T47D (cell line): ENCODE measurements at regions not wholly inside any gene's neighbourhood (a gene's known extent, or its start where the extent isn't known, plus 50 kb on each side); places are given as distances from the start of the nearest gene placed in this dataset.
A peak's percentile ranks its signal among the peaks of the same experiment; 100 is the strongest.

Experiments
- DNase-seq, 2 experiments: peaks; one replicate each; pipeline versions ENCODE4 v3.0.0 to v3.0.0-alpha.2; 2011 to 2012; ENCODE audit warnings: low read depth in 1 of 2, low spot score in 1 of 2
- JUND ChIP-seq: IDR thresholded peaks from 2 replicates; pipeline ENCODE4 v1.6.1; 2012; ENCODE audit warnings: low read depth
- in situ Hi-C: cut with HindIII; loops from 2 replicates; pipeline ENCODE4 v1.10.0; 2016; ENCODE audit warnings: low sequenced_read_pairs, low pct_unique_long_range_greater_than_20kb

GRCh38 chr4:112751447-112751846 lies 114.5 kb downstream of the LARP7 start:
- in situ Hi-C loops: no loop called here
- TF ChIP-seq JUND: no peak
- DNase-seq: no peak

GRCh38 chr4:112752061-112752460 lies 115.1 kb downstream of the LARP7 start:
- DNase-seq: no peak
- TF ChIP-seq JUND: no peak
- in situ Hi-C loops: no loop called here

- no peak for TF ChIP-seq JUND
- no peak for DNase-seq
- in situ Hi-C loops: no loop called here
These were observed 115.6 kb downstream of the LARP7 start for GRCh38 chr4:112752510-112752909.

DNA sequence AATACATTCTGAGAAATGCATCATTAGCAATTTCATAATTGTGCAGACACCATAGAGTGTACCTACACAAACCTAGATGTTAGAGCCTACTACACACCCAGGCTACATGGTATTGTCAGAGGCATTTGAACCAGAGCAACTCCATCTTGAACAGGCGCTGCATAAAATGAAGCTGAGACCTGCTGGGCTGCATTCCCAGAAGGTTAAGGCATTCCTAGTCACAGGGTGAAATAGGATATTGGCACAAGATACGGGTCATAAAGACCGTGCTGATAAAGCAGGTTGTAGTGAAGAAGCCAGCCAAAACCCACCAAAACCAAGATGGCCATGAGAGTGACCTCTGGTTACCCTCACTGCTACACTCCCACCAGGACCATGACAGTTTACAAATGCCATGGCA lies 116.4 kb downstream of the LARP7 start:
- no peak for TF ChIP-seq JUND
- in situ Hi-C loops: no loop called here
- no peak for DNase-seq

DNA sequence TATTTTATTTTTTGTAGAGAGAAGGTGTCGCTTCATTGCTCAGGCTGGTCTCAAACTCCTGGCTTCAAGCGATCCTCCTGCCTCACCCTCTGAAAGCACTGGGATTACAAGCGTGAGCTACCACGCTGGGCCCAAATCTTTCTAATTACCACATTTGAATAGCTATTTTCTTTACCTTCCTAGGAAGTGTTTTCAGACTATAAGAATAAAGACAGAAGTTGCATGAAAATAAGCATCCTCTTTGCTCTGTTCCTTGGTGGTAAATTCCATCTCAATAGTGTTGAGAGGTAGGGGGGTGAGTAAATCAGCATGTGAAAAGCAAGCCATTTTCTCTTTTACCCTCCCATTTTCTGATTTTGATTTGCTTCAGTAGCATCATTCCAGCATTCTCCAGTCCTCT lies 122.4 kb downstream of the LARP7 start:
- in situ Hi-C loops: no loop called here
- no peak for DNase-seq
- TF ChIP-seq JUND: no peak

DNA sequence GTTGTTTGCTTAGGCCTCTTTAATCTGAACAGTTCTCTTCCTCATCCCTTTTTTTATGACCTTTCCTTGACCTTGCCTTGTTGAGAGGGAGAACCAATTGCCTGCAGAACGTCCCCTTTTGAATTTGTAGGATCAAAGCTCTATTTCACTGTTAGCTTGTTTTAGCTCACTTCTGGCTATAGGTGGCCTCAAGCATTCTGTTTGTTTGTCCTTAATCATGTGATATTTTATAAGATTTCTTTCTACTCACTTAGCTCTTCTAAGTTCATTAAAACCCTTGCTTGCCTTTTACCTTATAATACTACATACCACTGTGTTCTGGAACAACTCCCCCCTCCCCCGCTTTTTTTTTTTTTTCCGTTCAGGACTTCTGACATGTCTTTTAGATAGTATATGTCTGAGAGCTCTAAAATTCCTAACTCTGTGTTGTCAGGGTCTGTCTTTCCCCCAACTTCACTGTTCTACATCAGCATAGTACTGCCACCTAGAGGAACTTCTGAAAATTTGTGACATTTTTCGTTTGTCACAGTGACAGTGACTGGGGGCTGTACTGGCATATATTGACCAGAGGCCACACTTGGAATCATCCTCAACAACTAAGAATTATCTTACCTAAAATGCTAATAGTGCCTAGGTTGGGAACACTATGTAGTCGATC lies 128.5 kb downstream of the LARP7 start:
- peak in 1 of 2 experiments; percentile 5 for DNase-seq
- no peak for TF ChIP-seq JUND
- in situ Hi-C loops: no loop called here

DNA sequence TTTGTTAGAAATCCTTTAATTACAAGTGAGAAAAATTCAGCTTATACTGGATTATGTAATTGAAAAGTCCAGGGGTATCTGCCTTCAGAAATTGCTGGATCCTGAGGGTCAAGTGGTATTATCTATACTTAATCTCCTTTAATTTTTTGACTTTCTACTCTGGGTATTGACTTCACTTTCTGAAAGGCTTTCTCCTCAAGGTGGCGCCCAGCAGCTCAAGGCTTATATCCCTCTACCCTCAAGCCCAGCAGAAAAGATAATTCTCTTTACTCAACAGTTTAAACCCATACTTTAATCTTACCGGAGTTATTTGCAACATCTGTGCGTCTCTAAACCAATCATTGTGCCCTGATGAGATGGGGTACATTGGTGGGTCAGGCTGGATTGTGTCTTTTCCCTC lies 129.5 kb downstream of the LARP7 start:
- no peak for TF ChIP-seq JUND
- in situ Hi-C loops: no loop called here

GRCh38 chr4:112767386-112767785 lies 130.4 kb downstream of the LARP7 start:
- in situ Hi-C loops: no loop called here
- no peak for DNase-seq

More for the DNA sequence above, 129.5 kb downstream of the LARP7 start:
- peak in 1 of 2 experiments; percentile 41 for DNase-seq

GRCh38 chr4:112770114-112770513 lies 133.2 kb downstream of the LARP7 start:
- in situ Hi-C loops: no loop called here
- TF ChIP-seq JUND: no peak
- no peak for DNase-seq

More at GRCh38 chr4:112767386-112767785, 130.4 kb downstream of the LARP7 start:
- no peak for TF ChIP-seq JUND

DNA sequence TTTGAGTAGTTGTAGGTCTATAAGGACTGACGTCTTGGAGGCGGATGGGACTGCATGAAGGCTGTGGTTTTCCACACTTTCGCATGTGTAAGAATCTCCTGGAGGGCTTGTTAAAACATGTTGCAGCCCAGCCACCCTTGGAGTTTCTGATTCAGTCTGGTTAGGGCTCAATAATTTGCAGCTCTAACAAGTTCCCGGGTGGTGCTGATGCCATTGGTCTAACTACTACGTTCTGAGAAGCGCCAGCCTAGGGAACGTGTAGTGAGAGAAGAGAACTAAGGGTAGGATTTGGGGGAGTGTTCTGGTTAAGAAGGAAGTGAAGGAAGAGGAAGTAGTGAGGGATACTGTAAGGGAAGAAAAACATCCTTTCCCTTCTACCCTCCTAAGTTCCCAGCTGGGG lies 138.9 kb downstream of the LARP7 start:
- in situ Hi-C loops: no loop called here
- no peak for DNase-seq
- no peak for TF ChIP-seq JUND

DNA sequence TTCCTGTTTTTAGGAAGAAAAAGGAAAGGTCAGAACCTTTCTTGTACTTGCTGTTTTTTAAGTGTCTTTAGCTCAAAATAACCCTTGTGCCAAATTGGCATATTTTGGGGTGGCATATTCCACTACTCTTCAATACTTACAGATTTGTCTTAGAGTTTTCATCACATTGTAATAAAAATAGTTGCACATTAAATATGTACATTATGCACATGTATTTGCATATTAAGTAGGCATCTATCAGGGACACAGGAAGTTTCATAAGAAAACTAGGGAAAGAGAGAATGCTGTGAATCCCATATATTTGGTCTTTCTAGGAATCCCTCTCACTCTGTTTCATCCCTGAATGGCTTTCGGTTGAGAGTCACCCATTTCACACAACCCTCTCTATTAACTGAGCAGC lies 139.6 kb downstream of the LARP7 start:
- no peak for TF ChIP-seq JUND
- in situ Hi-C loops: no loop called here
- no peak for DNase-seq

- in situ Hi-C loops: no loop called here
- TF ChIP-seq JUND: no peak
- DNase-seq: no peak
These were observed 141.6 kb downstream of the LARP7 start for GRCh38 chr4:112778520-112778919.

DNA sequence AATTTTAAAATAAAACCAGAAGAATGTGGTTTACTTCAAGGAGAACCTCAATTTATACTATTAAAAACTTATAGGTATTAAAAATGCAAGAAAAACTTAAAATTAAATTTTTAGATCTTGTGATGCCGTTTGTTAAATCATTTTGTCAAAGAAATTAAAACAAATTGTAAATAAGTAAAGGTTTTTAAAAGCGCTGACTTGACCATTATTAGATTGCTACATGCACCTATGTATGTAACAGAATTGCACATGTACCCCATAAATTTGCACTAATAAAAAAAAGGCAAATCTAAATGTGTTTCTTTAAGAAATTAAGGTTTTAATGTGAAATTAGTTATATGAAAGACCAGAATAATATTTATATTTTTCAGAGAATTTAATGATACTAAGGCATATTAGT lies 156.1 kb downstream of the LARP7 start:
- TF ChIP-seq JUND: no peak
- in situ Hi-C loops: no loop called here
- no peak for DNase-seq

DNA sequence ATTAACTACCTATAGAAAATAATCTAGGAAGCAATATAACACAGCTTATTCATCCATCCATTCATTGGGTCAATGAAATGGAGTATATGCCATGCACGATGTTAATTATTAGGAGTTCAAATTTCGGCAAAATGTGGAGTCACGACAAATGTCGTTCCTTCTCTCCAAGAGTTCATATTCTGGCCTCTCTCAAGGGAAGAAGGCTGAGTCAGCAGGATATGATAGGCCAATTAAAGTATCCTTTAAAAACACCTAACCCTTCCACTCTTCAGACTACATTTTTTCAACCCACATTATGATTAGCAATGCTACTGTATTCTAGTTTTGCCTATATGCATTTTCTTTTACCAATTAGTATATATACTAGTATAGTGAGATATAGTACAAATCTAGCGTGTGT lies 163.1 kb downstream of the LARP7 start:
- DNase-seq: no peak
- in situ Hi-C loops: no loop called here
- TF ChIP-seq JUND: no peak
